ENCODE measurements at regions not wholly inside any gene's neighbourhood (a gene's known extent, or its start where the extent isn't known, plus 50 kb on each side); places are given as distances from the start of the nearest gene placed in this dataset.
"Not testable (repeated sequence)": the region's sequence is repeated elsewhere in the genome, so short reads cannot be mapped to it uniquely, and the experiment has no call there.

DNA sequence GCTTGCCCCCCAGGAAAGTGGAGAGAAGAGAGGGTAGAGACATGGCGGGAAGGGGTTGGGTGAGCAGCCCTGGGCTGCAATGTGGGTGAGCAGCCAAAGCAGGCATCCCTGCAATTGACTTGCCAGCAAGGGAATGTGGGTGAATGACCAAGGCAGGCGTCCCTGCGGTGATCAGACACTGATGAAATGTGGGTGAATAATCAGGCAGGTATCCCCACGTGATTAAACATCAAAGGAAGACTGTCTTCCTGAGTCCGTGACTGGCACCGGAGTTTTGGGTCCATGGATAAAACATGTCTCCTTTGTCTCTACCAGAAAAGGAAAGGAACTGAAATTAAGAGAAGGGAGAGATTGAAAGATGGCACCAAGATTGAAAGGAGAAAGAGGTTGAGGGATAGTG, 109.9 kb upstream of the PPM1J start:
- DNase-seq; intact Hi-C loops (cut with DNase I): not testable (repeated sequence)

DNA sequence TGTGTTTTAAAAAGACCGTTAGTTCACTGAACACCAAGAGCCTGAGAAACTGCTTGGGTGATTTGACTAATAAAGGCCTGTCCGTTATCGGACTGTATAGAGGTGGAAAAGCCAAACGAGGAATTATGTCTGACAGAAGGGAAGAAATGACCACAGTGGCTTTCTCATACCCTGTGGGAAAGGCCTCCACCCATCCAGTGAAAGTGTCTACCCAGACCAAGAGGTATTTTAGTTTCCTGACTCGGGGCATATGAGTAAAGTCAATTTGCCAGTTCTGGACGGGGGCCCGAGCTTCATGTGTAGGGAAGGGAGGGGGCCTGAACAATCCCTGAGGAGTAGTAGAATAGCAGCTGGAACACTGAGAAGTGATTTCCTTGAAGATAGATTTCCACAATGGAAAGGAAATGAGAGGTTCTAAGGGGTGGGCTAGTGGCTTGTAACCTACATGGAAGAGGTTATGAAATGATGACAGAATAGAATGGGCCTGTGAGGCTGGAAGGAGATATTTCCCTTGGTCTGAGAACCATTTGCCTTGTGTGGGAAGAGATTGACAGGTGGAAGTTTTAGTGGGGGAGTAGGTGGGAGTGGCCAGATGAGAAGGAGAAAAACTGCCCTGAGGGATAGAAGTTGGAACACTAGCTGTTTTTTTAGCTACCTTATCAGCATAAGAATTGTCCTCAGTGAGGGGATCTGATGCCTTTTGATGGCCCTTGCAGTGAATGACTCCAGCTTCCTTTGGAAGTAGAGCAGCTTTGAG, 106.4 kb upstream of the PPM1J start:
- intact Hi-C loops (cut with DNase I); DNase-seq: not testable (repeated sequence)

DNA sequence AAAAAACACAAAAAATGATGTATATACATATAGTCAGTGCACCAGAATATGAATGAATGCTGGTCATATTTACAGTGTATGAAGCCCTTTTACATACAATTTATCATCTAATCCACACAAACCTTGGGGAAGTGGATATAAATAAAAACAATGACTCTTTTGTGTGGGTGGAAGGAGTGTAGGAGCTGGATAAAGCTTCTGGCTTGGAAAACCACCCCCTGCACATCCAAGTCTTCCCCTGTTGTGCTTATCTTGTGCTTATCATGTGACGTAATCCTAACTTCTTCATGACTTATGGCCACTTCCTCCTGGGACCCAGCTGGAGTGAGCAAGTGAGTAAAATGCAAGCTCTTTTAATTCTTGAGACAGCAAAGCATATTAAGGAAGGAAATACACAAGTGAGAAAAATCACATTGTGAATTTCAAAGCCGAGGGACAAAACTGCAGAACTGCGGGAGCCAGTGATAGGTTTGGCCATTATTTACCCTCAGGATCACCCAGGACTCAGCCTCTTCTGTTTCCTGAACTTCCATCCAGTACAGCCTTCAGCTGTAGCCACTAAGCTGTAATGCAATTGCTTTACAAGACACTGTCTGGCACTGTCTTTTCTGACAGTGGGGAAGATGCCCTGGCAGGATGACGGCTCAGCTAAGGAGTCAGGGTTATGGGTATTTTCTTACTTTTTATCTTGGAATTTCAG, 104.0 kb upstream of the PPM1J start:
- intact Hi-C loops (cut with DNase I) = no loop called here
- no peak for DNase-seq

DNA sequence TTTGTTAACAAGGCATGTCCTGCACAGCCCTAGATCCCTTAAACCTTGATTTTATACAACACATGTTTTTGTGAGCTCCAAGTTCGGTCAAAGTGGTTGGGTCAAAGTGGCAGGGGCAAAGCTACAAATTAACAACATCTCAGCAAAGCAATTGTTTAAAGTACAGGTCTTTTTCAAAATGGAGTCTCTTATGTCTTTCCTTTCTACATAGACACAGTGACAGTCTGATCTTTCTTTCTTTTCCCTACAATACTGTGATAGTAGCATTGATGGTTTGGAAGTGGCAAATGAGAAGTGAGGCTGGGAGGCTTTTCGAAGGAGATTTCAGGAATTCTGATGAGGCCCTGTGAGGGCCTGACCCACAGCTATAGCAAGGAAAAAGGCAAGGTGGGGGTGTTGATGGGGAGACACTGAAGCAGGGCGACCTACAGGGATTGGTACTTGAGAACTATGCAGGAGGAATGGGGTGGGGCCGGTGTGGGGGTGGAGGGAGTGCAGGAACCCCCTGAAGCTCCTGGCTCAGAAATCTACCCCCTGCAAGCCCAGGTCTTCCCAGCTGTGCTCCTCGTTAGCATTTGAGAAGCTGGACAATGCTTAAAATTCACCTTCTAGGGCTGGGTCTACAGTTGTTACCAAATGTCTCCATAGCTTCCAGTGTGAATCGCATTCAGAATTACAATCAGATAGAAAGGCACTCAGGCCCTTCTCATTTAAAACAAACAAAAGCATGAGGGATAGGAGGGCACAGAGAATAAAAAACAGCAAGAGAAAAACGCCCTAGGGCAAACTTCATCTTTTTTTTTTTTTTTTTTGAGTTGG, 102.6 kb upstream of the PPM1J start:
- intact Hi-C loops (cut with DNase I) = no loop called here

DNA sequence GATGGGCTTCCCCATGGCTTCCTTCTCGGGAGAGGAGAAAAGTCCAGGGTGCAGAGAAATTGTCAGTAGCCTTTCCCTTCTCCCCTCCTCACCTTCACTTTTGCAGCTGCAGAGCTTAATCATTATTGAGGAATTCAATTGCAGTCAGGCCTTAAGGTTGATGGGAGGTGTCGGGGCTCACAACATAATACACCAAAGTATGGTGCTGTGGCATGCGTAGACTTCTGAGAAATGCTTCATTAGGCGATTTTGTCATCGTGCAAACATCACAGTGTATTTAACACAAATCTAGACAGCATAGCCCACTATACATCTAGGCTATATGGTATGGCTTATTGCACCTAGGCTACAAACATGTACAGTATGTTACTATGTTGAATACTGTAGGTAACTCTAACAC, 100.2 kb upstream of the PPM1J start:
- intact Hi-C loops (cut with DNase I) = no loop called here
- DNase-seq = no peak

More for the DNA sequence above, 102.6 kb upstream of the PPM1J start:
- DNase-seq = no peak

DNA sequence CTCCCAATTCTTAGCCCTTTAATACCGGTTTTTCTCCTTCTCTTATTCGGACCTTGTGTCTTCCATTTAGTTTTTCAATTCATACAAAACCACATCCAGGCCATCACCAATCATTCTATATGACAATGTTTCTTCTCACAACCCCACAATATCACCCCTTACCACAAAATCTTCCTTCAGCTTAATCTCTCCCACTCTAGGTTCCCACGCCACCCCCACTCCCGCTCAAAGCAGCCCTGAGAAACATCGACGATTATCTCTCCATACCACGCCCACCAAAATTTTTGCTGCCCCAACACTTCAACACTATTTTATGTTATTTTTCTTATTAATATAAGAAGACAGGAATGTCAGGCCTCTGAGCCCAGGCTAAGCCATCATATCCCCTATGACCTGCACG, 99.5 kb upstream of the PPM1J start:
- DNase-seq; intact Hi-C loops (cut with DNase I): not testable (repeated sequence)

DNA sequence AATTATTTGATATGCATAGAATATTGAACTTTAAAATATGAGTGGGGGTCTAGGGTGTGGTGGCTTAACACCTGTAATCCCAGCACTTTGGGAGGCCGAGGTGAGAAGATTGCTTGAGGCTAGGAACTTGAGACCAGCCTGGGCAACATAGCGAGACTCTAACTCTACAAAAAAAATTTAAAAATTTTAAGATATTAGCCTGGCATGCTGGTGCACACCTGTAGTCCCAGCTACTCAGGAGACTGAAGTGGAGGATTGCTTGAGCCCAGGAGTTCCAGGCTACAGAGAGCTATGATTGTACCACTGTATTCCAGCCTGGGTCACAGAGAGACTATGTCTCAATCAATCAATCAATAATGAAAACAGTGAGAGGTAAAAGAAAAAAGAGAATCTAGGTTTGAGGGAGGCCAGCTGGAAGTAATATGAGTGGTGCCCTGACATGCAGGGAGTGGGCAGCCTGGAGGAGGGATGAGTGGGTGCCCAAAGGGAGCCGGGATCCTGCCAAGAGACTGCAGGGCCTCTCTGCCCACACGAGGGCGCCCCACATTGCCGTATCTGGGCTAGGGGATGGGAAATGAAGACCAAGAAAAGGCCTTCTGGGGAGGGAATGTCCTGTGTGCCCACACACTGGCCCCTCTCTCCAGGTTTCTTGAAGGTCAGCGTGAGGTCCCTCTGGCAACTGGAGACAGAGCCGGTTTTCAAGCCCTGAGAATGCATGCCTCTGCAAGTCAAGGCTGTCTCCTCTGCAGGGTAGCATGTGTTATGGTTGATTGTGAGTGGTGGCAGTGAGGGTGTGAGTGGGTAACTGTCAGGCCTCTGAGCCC, 93.9 kb upstream of the PPM1J start:
- peak; percentile 68 to 92 (median 84) for DNase-seq
- intact Hi-C loops (cut with DNase I) = loop anchor here (10.0 kb wide), 2 partner anchors 146 to 236 kb away; partner anchors contain the start of gene SLC16A1

DNA sequence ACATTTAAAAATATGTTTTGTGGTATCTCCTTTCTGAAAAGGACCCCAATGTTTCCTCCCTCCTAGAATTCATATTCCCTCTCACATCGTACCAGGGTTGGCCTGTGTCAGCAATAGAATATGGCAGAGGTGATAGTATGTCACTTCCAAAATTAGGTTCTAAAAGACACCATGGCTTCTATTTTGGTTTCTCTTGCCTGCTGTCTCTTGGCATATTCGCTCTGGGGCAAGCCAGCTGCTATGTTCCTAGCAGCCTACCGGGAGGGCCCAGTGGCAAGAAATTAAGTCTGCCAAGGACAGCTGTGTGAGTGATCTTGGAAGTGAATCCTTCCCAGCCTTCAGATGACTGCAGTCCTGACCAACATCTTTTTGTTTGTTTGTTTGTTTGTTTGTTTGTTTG, 92.9 kb upstream of the PPM1J start:
- intact Hi-C loops (cut with DNase I) = loop anchor here (10.0 kb wide), 2 partner anchors 147 to 237 kb away; partner anchors contain the start of gene SLC16A1
- DNase-seq = no peak

DNA sequence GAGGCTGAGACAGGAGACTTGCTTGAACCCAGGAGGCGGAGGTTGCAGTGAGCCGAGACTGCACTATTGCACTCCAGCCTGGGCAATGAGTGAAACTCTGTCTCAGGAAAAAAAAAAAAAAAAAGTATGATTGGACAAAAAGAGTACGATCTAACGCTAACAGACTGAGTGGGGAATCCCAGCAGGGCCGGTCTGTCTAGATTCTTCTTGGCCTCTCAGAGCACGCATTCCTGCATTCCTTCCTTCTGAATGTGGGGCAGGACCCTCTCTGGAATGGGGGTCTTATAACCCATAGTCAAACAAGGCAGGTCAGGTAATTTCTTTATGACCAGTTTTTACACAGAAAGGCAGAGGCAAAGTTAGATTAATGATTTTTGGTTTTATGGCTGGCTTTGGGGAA, 92.0 kb upstream of the PPM1J start:
- DNase-seq = no peak
- intact Hi-C loops (cut with DNase I) = loop anchor here (10.0 kb wide), 2 partner anchors 148 to 238 kb away; partner anchors contain the start of gene SLC16A1

DNA sequence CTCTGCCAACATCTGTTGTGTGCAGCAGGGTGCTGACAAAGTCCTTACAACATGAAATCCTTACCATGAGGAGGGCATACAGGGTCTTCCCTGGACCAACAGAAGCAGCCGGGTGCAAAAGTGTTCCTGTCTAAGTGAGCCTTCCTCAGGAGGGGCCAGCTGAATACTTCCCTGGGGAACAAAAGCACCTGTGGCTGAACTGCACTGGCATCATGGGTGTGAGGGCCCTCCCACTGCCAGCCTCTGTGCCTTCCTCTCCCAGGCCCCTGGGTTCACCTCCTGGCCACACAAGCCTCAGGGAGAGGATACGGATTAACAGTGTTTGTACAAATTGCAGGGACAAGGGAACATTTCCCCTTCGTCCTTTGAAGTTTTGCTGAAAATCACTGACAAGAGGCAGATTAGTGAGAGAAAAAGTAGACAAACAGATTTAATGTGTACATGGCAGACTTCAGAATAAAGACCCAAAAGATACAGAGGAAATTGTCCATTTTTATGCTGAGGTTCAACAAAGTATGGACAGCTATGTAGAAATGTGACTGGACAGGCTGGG, 91.0 kb upstream of the PPM1J start:
- DNase-seq = no peak

DNA sequence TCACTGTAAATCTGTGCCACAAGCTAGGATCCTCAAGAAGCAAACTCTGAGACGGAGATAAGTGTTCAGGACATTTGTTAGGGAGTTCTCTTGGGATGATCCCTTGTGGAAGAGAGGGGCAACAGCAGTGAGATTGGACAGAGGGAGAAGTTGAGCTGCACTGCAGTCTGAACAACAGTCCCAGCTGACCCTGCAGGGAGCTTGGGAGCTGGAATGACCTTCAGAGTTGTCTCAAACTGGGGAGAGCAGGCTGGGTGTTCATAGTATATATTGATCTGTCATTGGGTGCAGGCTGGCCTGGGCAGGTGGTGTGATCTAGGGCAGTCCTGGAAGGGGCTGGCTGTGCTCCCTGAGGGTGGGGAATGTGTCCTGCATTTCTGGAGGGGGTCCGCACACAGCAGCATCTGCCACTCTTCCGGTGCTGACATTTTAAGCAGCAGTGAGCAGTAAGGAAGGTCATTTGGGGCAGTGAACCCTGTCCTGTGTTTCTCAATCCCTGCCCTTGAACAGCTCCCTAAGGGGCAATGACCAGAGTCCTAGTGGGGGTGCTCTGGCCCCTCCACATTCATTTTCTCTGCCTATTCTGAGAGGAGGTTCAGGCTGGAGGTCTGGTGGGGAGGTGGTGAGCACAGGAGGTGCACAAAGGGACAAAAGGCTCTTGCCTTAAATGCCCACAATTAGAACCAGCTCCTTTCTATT, 90.2 kb upstream of the PPM1J start:
- no peak for DNase-seq
- intact Hi-C loops (cut with DNase I) = loop anchor here (10.0 kb wide), 2 partner anchors 149 to 239 kb away; partner anchors contain the start of gene SLC16A1

More for the DNA sequence above, 91.0 kb upstream of the PPM1J start:
- intact Hi-C loops (cut with DNase I) = loop anchor here (10.0 kb wide), 2 partner anchors 149 to 239 kb away; partner anchors contain the start of gene SLC16A1

DNA sequence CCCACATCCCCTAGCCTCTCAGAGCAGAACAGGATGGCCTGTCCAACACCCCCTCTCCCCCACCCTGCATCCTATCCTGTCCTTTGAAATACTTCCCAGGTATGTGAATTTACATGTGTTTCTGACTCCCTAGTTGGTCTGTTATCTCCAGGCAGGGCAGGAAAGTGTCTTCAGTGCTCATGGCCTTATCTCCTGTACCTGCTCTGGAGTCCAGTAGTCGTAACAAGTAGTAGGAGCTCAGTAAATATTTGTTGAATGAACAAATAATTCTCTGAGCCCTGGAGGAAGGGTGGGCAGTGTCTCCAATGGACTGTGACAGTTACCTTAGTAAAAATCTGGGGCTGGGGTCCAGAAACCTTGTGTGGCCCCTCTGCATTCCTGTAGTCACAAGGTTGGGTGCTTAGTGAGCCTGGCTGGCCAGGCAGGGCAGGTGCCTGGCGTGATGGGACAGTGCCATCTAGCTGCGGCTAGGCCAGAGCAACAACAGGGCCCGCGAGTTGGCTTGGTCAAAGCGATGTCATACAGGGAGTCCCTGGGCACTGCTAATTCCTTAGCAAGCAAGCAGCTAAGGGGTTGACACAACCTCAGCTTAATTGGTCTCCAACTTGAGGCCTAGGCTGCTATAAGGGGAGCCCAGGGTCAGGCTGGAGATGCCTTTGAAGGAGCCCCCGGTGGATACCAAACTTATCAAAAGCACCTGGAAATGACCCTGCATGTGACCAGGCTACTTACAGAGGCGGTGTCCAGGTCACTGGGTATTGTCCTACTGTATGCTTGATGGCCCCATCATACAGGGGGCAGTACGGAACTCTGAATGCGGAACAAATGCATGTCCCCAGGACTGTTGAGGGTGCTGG, 89.0 kb upstream of the PPM1J start:
- peak; percentile 68 to 90 (median 81) for DNase-seq
- intact Hi-C loops (cut with DNase I) = loop anchor here (5.0 to 10.0 kb wide), 3 partner anchors 82 to 241 kb away; partner anchors contain the start of gene SLC16A1

DNA sequence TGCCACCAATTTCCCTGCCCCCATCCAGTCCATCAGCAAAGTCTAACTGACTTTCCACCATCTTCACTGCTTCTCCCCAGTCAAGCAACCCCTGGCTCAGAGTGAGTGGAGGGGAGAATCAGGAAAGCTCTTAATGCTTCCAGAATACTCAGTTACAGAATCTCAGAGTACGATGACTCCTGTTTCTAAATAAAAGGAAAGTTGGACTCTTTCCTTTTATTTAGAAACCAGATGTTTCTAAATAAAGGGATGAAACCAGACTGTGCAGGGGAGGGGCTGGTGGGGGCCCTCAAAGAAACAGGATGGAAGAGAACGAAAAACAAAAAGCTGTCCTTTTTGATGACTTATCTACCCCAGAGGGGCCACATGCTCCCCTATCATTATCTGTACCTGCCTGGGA, 85.2 kb upstream of the PPM1J start:
- DNase-seq = no peak
- intact Hi-C loops (cut with DNase I) = loop anchor here (5.0 to 10.0 kb wide), 3 partner anchors 78 to 245 kb away; partner anchors contain the start of gene SLC16A1

DNA sequence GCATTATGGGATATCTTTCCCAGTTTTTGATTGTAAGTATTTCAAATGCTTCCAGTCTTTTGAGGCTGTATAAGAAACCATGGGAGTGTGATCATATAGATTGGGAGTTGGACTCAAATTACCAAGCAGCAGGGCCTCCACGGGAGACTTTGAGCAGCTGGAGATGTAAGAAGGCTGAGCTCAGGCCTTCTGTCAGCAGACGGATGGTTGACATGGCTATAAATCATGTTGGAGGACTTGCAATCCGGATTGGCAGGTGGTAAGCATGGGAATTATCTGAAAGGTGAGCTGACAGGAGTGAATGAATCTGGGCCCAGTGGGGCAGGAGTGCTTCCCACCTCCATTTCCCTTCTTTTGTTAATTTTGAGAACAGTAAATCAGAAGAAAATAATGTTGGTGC, 83.2 kb upstream of the PPM1J start:
- DNase-seq = no peak
- intact Hi-C loops (cut with DNase I) = no loop called here

DNA sequence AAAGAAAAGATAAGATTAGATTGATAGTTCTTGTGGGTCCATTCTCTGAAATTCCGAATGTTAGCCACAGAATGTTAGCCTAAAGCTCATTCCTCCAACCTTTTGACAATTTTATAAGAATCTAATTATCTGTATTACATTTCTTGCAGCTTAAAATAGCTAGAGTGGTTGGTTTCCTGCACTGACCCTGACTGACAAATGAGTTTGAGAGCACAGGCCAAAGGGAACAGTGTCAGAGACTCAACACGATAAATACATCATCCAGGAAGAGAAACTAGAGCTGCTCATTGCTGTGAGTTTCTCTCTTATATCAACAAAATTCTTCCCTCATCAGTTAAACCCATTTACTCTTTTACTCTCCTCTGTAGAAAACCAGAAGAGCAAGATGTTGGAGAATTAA, 82.1 kb upstream of the PPM1J start:
- DNase-seq = no peak
- intact Hi-C loops (cut with DNase I) = no loop called here

DNA sequence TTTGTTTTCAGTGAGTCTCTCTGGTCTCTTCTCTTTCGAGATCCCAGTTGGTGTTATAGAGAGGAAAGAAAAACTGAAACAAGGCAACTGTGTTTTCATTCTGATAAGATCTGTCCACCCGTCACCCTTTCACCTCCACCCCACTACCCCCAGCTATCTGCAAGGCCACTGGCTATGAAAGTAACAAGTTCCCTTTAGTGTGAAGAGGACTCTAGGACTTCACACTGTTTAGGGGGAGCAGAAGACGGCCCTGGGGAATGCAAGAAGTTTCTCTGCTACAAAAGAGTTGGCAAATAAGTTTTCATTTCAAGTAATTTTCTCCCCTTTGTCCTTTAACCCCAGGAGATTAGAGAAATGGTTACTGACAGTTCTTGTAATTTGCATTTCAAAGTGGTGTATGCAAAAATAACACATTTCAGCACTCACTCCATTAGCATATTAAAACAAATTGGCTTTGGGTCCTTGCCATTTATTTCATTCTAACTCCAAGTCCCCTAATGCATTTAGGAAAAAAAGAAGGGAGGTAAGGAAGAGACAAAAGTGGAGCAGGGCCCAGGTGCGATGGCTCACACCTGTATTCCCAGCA, 79.6 kb upstream of the PPM1J start:
- no peak for DNase-seq
- intact Hi-C loops (cut with DNase I) = no loop called here
